HEK293 (cell line): ENCODE measurements at regions not wholly inside any gene's neighbourhood (a gene's known extent, or its start where the extent isn't known, plus 50 kb on each side); places are given as distances from the start of the nearest gene placed in this dataset.

Experiments used
- CTCF ChIA-PET: fragments of 350-600 bp; formaldehyde crosslinking; extraction: SDS; loops from one replicate; lab custom pipeline; 2021; ENCODE audit warnings: antibody characterized with exemption; lab: Yijun Ruan, JAX
- POLR2A ChIA-PET: fragments of 300-600 bp; formaldehyde crosslinking; extraction: SDS; loops from one replicate; lab custom pipeline; 2020; ENCODE audit warnings: antibody characterized with exemption, inconsistent platforms; lab: Yijun Ruan, JAX
- H3K27ac ChIP-seq: fragments of 200-500 bp; sonication (Bioruptor generic); 2 replicates; pipeline ENCODE4 v1.5.1; 2014; ENCODE audit warnings: low read depth, low read length, control low read depth, inconsistent platforms; ENCODE audit errors: extremely low read depth
- H3K36me3 ChIP-seq, 2 experiments: fragments of 200-500 bp in 1 of 2; sonication (Bioruptor generic) in 1 of 2; 1 replicate in 1 of 2; 2 replicates in 1 of 2; pipeline ENCODE4 v1.5.1; 2014 to 2017; ENCODE audit warnings: inconsistent platforms in 2 of 2, low read length in 2 of 2; ENCODE audit not compliant: control insufficient read depth in 2 of 2, insufficient read depth in 1 of 2
- H3K4me1 ChIP-seq: fragments of 200-500 bp; sonication (Bioruptor generic); 2 replicates; pipeline ENCODE4 v1.5.1; 2014; ENCODE audit warnings: mild to moderate bottlenecking, low read length, inconsistent platforms; ENCODE audit not compliant: control insufficient read depth, insufficient read depth
- H3K4me3 ChIP-seq: 2 replicates; pipeline ENCODE4 v1.5.1; 2011; ENCODE audit warnings: low read depth, mild to moderate bottlenecking, control low read depth, low read length, moderate library complexity
- H3K9me3 ChIP-seq: fragments of 200-500 bp; sonication (Bioruptor generic); 2 replicates; pipeline ENCODE4 v1.5.1; 2014; ENCODE audit warnings: low read depth, low read length, inconsistent platforms; ENCODE audit not compliant: control insufficient read depth, insufficient read depth
- ATF2 ChIP-seq: fragments of 450-650 bp; formaldehyde crosslinking; IDR thresholded peaks from 2 replicates; pipeline ENCODE4 v1.5.1; 2016; ENCODE audit warnings: missing biosample characterization, missing genetic modification characterization, low read depth
- GLIS1 ChIP-seq: fragments of 450-650 bp; formaldehyde crosslinking; IDR thresholded peaks from 2 replicates; pipeline ENCODE4 v1.5.1; 2016; ENCODE audit warnings: missing biosample characterization, missing genetic modification characterization
- MEIS1 ChIP-seq: sonication (generic); formaldehyde crosslinking; IDR thresholded peaks from 2 replicates; pipeline ENCODE4 v1.8.1; 2022; ENCODE audit warnings: missing genetic modification reagents, mild to moderate bottlenecking, borderline replicate concordance
- ZBTB26 ChIP-seq: fragments of 450-650 bp; formaldehyde crosslinking; optimal IDR thresholded peaks from 2 replicates; pipeline ENCODE3; 2016; ENCODE audit warnings: missing biosample characterization, mild to moderate bottlenecking, missing genetic modification characterization
- ZBTB44 ChIP-seq: fragments of 450-650 bp; IDR thresholded peaks from 2 replicates; pipeline ENCODE4 v1.5.1; 2018; ENCODE audit warnings: missing biosample characterization, mild to moderate bottlenecking, missing genetic modification characterization
- ZFP3 ChIP-seq: fragments of 450-650 bp; formaldehyde crosslinking; IDR thresholded peaks from 2 replicates; pipeline ENCODE4 v1.5.1; 2016; ENCODE audit warnings: low read depth, missing biosample characterization, missing genetic modification characterization
- ZNF132 ChIP-seq: fragments of 450-650 bp; formaldehyde crosslinking; IDR thresholded peaks from 2 replicates; pipeline ENCODE4 v1.5.1; 2017; ENCODE audit warnings: missing biosample characterization, missing genetic modification characterization, borderline replicate concordance
- ZNF175 ChIP-seq: fragments of 450-650 bp; formaldehyde crosslinking; IDR thresholded peaks from 2 replicates; pipeline ENCODE4 v1.5.1; 2016; ENCODE audit warnings: missing biosample characterization, missing genetic modification characterization
- ZNF19 ChIP-seq: fragments of 450-650 bp; formaldehyde crosslinking; IDR thresholded peaks from 2 replicates; pipeline ENCODE4; 2016; ENCODE audit warnings: missing biosample characterization, missing genetic modification characterization, low read depth
- ZNF202 ChIP-seq: fragments of 450-650 bp; formaldehyde crosslinking; IDR thresholded peaks from 2 replicates; pipeline ENCODE4 v1.5.1; 2016; ENCODE audit warnings: missing biosample characterization, missing genetic modification characterization, borderline replicate concordance
- ZNF211 ChIP-seq: fragments of 450-650 bp; formaldehyde crosslinking; IDR thresholded peaks from 2 replicates; pipeline ENCODE4 v1.5.1; 2016; ENCODE audit warnings: low read depth, missing biosample characterization, missing genetic modification characterization
- ZNF248 ChIP-seq: fragments of 450-650 bp; formaldehyde crosslinking; IDR thresholded peaks from 2 replicates; pipeline ENCODE4 v1.5.1; 2017; ENCODE audit warnings: missing biosample characterization, missing genetic modification characterization
- ZNF324 ChIP-seq: fragments of 450-650 bp; formaldehyde crosslinking; IDR thresholded peaks from 2 replicates; pipeline ENCODE4 v1.5.1; 2016; ENCODE audit warnings: missing biosample characterization, missing genetic modification characterization
- ZNF335 ChIP-seq: fragments of 450-650 bp; formaldehyde crosslinking; conservative IDR thresholded peaks from 2 replicates; pipeline ENCODE4 v1.5.1; 2016; ENCODE audit warnings: missing biosample characterization, missing genetic modification characterization
- ZNF366 ChIP-seq: fragments of 450-650 bp; formaldehyde crosslinking; conservative IDR thresholded peaks from 2 replicates; pipeline ENCODE4 v1.5.1; 2016; ENCODE audit warnings: missing biosample characterization, missing genetic modification characterization
- ZNF398 ChIP-seq: fragments of 450-650 bp; formaldehyde crosslinking; IDR thresholded peaks from 2 replicates; pipeline ENCODE4 v1.5.1; 2017; ENCODE audit warnings: missing biosample characterization, missing genetic modification characterization
- ZNF423 ChIP-seq: fragments of 450-650 bp; formaldehyde crosslinking; IDR thresholded peaks from 2 replicates; pipeline ENCODE4 v1.5.1; 2016; ENCODE audit warnings: missing biosample characterization, missing genetic modification characterization
- ZNF501 ChIP-seq: fragments of 450-650 bp; formaldehyde crosslinking; IDR thresholded peaks from 2 replicates; pipeline ENCODE4 v1.5.1; 2016; ENCODE audit warnings: missing biosample characterization, missing genetic modification characterization
- ZNF621 ChIP-seq: fragments of 450-650 bp; formaldehyde crosslinking; IDR thresholded peaks from 2 replicates; pipeline ENCODE4 v1.5.1; 2017; ENCODE audit warnings: missing biosample characterization, missing genetic modification characterization
- ZNF623 ChIP-seq: fragments of 450-650 bp; formaldehyde crosslinking; IDR thresholded peaks from 2 replicates; pipeline ENCODE4 v1.5.1; 2016; ENCODE audit warnings: missing biosample characterization, missing genetic modification characterization
- ZNF664 ChIP-seq: fragments of 450-650 bp; formaldehyde crosslinking; IDR thresholded peaks from 2 replicates; pipeline ENCODE4 v1.5.1; 2016; ENCODE audit warnings: missing biosample characterization, missing genetic modification characterization
- ZSCAN23 ChIP-seq: fragments of 450-650 bp; formaldehyde crosslinking; IDR thresholded peaks from 2 replicates; pipeline ENCODE4 v1.5.1; 2016; ENCODE audit warnings: missing biosample characterization, missing genetic modification characterization
- ZSCAN30 ChIP-seq: fragments of 450-650 bp; IDR thresholded peaks from 2 replicates; pipeline ENCODE4 v1.5.1; 2018; ENCODE audit warnings: missing biosample characterization, mild to moderate bottlenecking, missing genetic modification characterization, moderate library complexity
- ZSCAN4 ChIP-seq: fragments of 450-650 bp; formaldehyde crosslinking; IDR thresholded peaks from 2 replicates; pipeline ENCODE4 v1.5.1; 2017; ENCODE audit warnings: missing biosample characterization, missing genetic modification characterization

GRCh38 chr14:26190646-26191045, 407.2 kb downstream of the NOVA1 start:
- Histone ChIP-seq H3K36me3 (no peaks in the 10 kb centered on the region), H3K4me1 (no peaks in the 10 kb centered on the region), H3K4me3 (no peak overlapping the region), H3K27ac (no peak overlapping the region), H3K9me3 (no peaks in the 10 kb centered on the region)
- POLR2A ChIA-PET = no interaction called here
- no peak for TF ChIP-seq ZNF621 (tag by site-specific recombination)
- no peak for TF ChIP-seq MEIS1 (CRISPR knock-in tag)
- no peak for TF ChIP-seq ZFP3
- no peak for TF ChIP-seq ZNF366 (tag by site-specific recombination)
- no peak for TF ChIP-seq ZNF132 (tag by site-specific recombination)
- CTCF ChIA-PET = no interaction called here

GRCh38 chr14:26187996-26188620, 409.7 kb downstream of the NOVA1 start:
- no peak overlapping the region for H3K4me3 ChIP-seq
- no peaks in the 10 kb centered on the region for H3K4me1 ChIP-seq
- ChIA-PET POLR2A (no interaction called here), CTCF (no interaction called here)
- no peaks in the 10 kb centered on the region for H3K9me3 ChIP-seq
- no peaks in the 10 kb centered on the region for H3K36me3 ChIP-seq
- no peak for TF ChIP-seq ZNF19 (tag by site-specific recombination)
- no peak for TF ChIP-seq ATF2 (tag by site-specific recombination)
- TF ChIP-seq ZNF664 (tag by site-specific recombination) = no peak
- TF ChIP-seq ZSCAN4 (tag by site-specific recombination) = no peak
- TF ChIP-seq ZNF623 = no peak
- no peak for TF ChIP-seq GLIS1
- TF ChIP-seq ZNF398 (tag by site-specific recombination) = no peak
- no peak overlapping the region for H3K27ac ChIP-seq

GRCh38 chr14:26180221-26180620, 417.6 kb downstream of the NOVA1 start:
- POLR2A ChIA-PET = no interaction called here
- Histone ChIP-seq H3K9me3 (no peaks in the 10 kb centered on the region), H3K36me3 (no peaks in the 10 kb centered on the region), H3K4me1 (no peaks in the 10 kb centered on the region), H3K27ac (no peak overlapping the region), H3K4me3 (no peak overlapping the region)
- CTCF ChIA-PET = no interaction called here
- no peak for TF ChIP-seq GLIS1
- TF ChIP-seq ZNF211 (tag by site-specific recombination) = no peak
- TF ChIP-seq ZNF423 (tag by site-specific recombination) = no peak
- TF ChIP-seq ZNF335 (tag by site-specific recombination) = no peak
- TF ChIP-seq ZNF202 (tag by site-specific recombination) = no peak
- no peak for TF ChIP-seq ZBTB26 (tag by site-specific recombination)
- no peak for TF ChIP-seq ZNF501 (tag by site-specific recombination)
- TF ChIP-seq ZSCAN30 = no peak
- no peak for TF ChIP-seq ZNF324 (tag by site-specific recombination)
- no peak for TF ChIP-seq ZSCAN23
- TF ChIP-seq ZNF248 (tag by site-specific recombination) = no peak
- TF ChIP-seq ZNF175 = no peak
- TF ChIP-seq ZBTB44 (tag by site-specific recombination) = no peak
